Small intestine (tissue), 7 donors: ENCODE measurements at regions not wholly inside any gene's neighbourhood (a gene's known extent, or its start where the extent isn't known, plus 50 kb on each side); places are given as distances from the start of the nearest gene placed in this dataset.

Experiments
- DNase-seq, 2 donors: peaks; one replicate each; pipeline versions ENCODE4 v3.0.0 to v3.0.0-alpha.2; 2013
- FAIRE-seq: peaks from 2 replicates; lab custom pipeline; 2012; peaks lifted over from hg19 to GRCh38; lab: Jason Lieb, UNC
- H3K27ac ChIP-seq, 3 donors: one replicate each; pipeline ENCODE4 v1.5.1; 2013; ENCODE audit warnings: low read length in 2 of 3, mild to moderate bottlenecking in 2 of 3, control low read depth in 1 of 3, inconsistent platforms in 1 of 3, low read depth in 1 of 3, moderate library complexity in 1 of 3
- H3K27me3 ChIP-seq, 3 donors: one replicate each; pipeline ENCODE4 v1.6.1; 2013; ENCODE audit warnings: low read length in 3 of 3, inconsistent platforms in 1 of 3; ENCODE audit not compliant: control insufficient read depth in 3 of 3, insufficient read depth in 3 of 3
- H3K36me3 ChIP-seq, 3 donors: one replicate each; pipeline ENCODE4 v1.6.1; 2013; ENCODE audit warnings: low read length in 3 of 3, inconsistent platforms in 1 of 3, low read depth in 1 of 3, mild to moderate bottlenecking in 1 of 3, moderate library complexity in 1 of 3; ENCODE audit not compliant: control insufficient read depth in 3 of 3, insufficient read depth in 2 of 3
- H3K4me1 ChIP-seq, 3 donors: one replicate each; pipeline ENCODE4 v1.6.1; 2013; ENCODE audit warnings: low read length in 2 of 3, inconsistent platforms in 1 of 3, low read depth in 1 of 3, mild to moderate bottlenecking in 1 of 3, moderate library complexity in 1 of 3; ENCODE audit not compliant: control insufficient read depth in 3 of 3, insufficient read depth in 2 of 3
- H3K4me3 ChIP-seq, 3 donors: one replicate each; pipeline ENCODE4 v1.5.1; 2013; ENCODE audit warnings: low read length in 3 of 3, control low read depth in 1 of 3, inconsistent platforms in 1 of 3, low read depth in 1 of 3, mild to moderate bottlenecking in 1 of 3, moderate library complexity in 1 of 3
- H3K9me3 ChIP-seq, 2 donors: one replicate each; pipeline ENCODE4 v1.6.1; 2013; ENCODE audit warnings: low read depth in 1 of 2, low read length in 1 of 2; ENCODE audit not compliant: control insufficient read depth in 2 of 2, insufficient read depth in 1 of 2
- WGBS, 3 donors: extraction: QIAGEN DNeasy Blood & Tissue Kit; methylation state at CpG; one replicate each; pipeline ENCODE4 v1.1.7; 2013; 5-methylcytosine and 5-hydroxymethylcytosine counted together
- donor health status: healthy with polysubstance abuse.
- donor health status: control.
- donor health status: control.
- donor health status: Bipolar disorder and iron deficiency.
- donor health status: healthy.

DNA sequence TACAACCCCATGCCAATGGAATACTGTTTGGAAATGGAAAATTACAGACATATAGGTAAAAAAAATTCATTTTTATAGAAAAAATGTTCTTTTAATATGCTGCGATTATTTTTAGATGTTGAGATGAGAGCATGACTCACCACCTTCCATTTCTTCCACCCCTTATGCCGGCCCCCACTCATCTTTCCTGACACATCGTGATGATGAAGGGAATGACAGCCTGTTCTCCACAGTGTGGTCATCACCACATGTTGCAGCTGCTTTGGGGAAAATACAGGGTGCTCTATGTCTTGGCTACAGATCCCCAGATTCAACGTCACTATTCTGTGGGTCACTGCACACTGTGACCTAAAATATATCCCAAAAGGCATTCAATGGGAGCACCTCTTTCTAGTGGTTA lies 916.2 kb downstream of the METTL15 start:
- H3K9me3 ChIP-seq, result peaks cover 0 to 2% of the 10 kb centered on the region in 2 donors
- H3K4me3 ChIP-seq, result no peak overlapping the region
- 85 to 93% (median 92%) methylated on average over 4 of the region's 4 CpGs for WGBS, 3 donors
- no peaks in the 10 kb centered on the region for H3K36me3 ChIP-seq
- no peak overlapping the region for H3K27ac ChIP-seq
- H3K4me1 ChIP-seq, result no peaks in the 10 kb centered on the region
- DNase-seq, result no peak
- H3K27me3 ChIP-seq, result no peaks in the 10 kb centered on the region
- FAIRE-seq, result no peak

- Histone ChIP-seq H3K4me1 (no peaks in the 10 kb centered on the region), H3K27me3 (no peaks in the 10 kb centered on the region), H3K4me3 (no peak overlapping the region), H3K9me3 (no peaks in the 10 kb centered on the region), H3K36me3 (no peaks in the 10 kb centered on the region), H3K27ac (no peak overlapping the region)
- WGBS, 3 donors, result 65 to 68% (median 68%) methylated on average over 1 of the region's 1 CpG
- no peak for DNase-seq
- FAIRE-seq, result no peak
Observed at GRCh38 chr11:29023761-29024160, 915.6 kb downstream of the METTL15 start.

- DNase-seq (no peak), FAIRE-seq (no peak)
- Histone ChIP-seq H3K4me3 (no peak overlapping the region), H3K4me1 (no peaks in the 10 kb centered on the region), H3K27me3 (no peaks in the 10 kb centered on the region), H3K9me3 (no peaks in the 10 kb centered on the region), H3K36me3 (no peaks in the 10 kb centered on the region), H3K27ac (no peak overlapping the region)
- 44 to 52% (median 48%) methylated on average over 2 of the region's 2 CpGs for WGBS, 3 donors
Observed at GRCh38 chr11:29022676-29023075, 914.5 kb downstream of the METTL15 start.

- FAIRE-seq (no peak), DNase-seq (no peak)
- no peaks in the 10 kb centered on the region for H3K36me3 ChIP-seq
- H3K27ac ChIP-seq, result no peak overlapping the region
- 52 to 69% (median 53%) methylated on average over 3 of the region's 3 CpGs for WGBS, 3 donors
- H3K4me3 ChIP-seq, result no peak overlapping the region
- H3K4me1 ChIP-seq, result no peaks in the 10 kb centered on the region
- H3K27me3 ChIP-seq, result no peaks in the 10 kb centered on the region
- no peaks in the 10 kb centered on the region for H3K9me3 ChIP-seq
Observed at GRCh38 chr11:29019960-29020683, 911.9 kb downstream of the METTL15 start.

GRCh38 chr11:29018631-29019030 lies 910.4 kb downstream of the METTL15 start:
- Histone ChIP-seq H3K36me3 (no peaks in the 10 kb centered on the region), H3K4me1 (no peaks in the 10 kb centered on the region), H3K4me3 (no peak overlapping the region), H3K27ac (no peak overlapping the region), H3K9me3 (no peaks in the 10 kb centered on the region), H3K27me3 (no peaks in the 10 kb centered on the region)
- WGBS, 3 donors, result 11 to 36% (median 22%) methylated on average over 2 of the region's 2 CpGs
- DNase-seq (no peak), FAIRE-seq (no peak)

DNA sequence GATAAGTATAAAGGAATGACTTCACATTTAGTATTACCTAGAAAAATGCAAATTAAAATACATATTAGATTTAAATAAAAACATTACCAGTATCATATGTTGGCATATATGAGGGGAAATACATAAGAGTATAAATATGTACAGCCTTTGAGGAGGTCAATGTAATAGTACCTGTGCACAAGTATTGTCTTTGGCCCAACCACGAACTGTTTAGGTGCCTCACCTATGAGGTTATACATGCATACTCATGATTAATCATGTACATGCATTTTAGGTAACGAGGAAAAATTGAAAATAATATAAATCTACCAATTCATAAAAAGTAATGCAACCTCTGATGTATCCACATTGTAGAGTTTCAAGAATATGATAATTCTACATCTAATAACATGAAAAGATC lies 909.8 kb downstream of the METTL15 start:
- H3K27ac ChIP-seq, result no peak overlapping the region
- no peak for DNase-seq

DNA sequence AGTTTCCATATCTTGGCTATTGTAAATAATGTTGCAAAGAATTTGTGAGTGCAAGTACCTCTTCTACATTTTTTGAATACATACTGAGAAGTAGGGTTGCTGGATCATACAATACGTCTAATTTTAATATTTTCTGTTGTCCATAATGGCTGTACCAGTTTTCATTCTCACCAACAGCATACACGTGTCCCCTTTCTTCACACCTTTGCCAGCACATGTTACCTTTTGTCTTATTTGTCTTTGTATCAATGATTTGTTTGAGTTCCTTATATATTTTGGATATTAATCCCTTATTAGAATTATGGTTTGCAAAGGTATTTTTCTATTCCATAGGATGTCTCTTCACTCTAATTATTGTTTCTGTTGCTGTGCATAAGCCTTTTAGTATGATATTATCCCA lies 904.3 kb downstream of the METTL15 start:
- no peak for FAIRE-seq
- Histone ChIP-seq H3K4me3 (no peak overlapping the region), H3K36me3 (no peaks in the 10 kb centered on the region), H3K27ac (no peak overlapping the region), H3K4me1 (no peaks in the 10 kb centered on the region), H3K9me3 (no peaks in the 10 kb centered on the region), H3K27me3 (no peaks in the 10 kb centered on the region)
- no peak for DNase-seq
- WGBS, 3 donors, result 24 to 28% (median 27%) methylated on average over 2 of the region's 2 CpGs

More for the DNA sequence above, 909.8 kb downstream of the METTL15 start:
- H3K36me3 ChIP-seq, result no peaks in the 10 kb centered on the region
- no peaks in the 10 kb centered on the region for H3K9me3 ChIP-seq
- no peaks in the 10 kb centered on the region for H3K27me3 ChIP-seq
- no peak for FAIRE-seq
- WGBS, 3 donors, result 76 to 83% (median 82%) methylated on average over 2 of the region's 2 CpGs
- no peaks in the 10 kb centered on the region for H3K4me1 ChIP-seq
- H3K4me3 ChIP-seq, result no peak overlapping the region

- no peak for FAIRE-seq
Observed at GRCh38 chr11:29009426-29009825, 901.2 kb downstream of the METTL15 start.

GRCh38 chr11:29008481-29008880 lies 900.3 kb downstream of the METTL15 start:
- no peaks in the 10 kb centered on the region for H3K27me3 ChIP-seq
- no peak overlapping the region for H3K27ac ChIP-seq
- no peak for DNase-seq
- no peaks in the 10 kb centered on the region for H3K36me3 ChIP-seq
- no peak overlapping the region for H3K4me3 ChIP-seq
- FAIRE-seq, result no peak
- H3K4me1 ChIP-seq, result no peaks in the 10 kb centered on the region
- H3K9me3 ChIP-seq, result no peaks in the 10 kb centered on the region

More at GRCh38 chr11:29009426-29009825, 901.2 kb downstream of the METTL15 start:
- no peak for DNase-seq
- Histone ChIP-seq H3K36me3 (no peaks in the 10 kb centered on the region), H3K27ac (no peak overlapping the region), H3K4me1 (no peaks in the 10 kb centered on the region), H3K4me3 (no peak overlapping the region), H3K9me3 (no peaks in the 10 kb centered on the region), H3K27me3 (no peaks in the 10 kb centered on the region)
